Femur (tissue), 1 donor: ENCODE measurements at regions not wholly inside any gene's neighbourhood (a gene's known extent, or its start where the extent isn't known, plus 50 kb on each side); places are given as distances from the start of the nearest gene placed in this dataset.

Experiments
- DNase-seq: peaks from one replicate; pipeline ENCODE4 v3.0.0-alpha.2; 2017

GRCh38 chr4:53682908-53683307, 91.6 kb upstream of the LNX1 start:
- DNase-seq: no peak

GRCh38 chr4:53682196-53682595, 90.9 kb upstream of the LNX1 start:
- no peak for DNase-seq

GRCh38 chr4:53680598-53680997, 89.3 kb upstream of the LNX1 start:
- no peak for DNase-seq

GRCh38 chr4:53680168-53680567, 88.9 kb upstream of the LNX1 start:
- no peak for DNase-seq

- no peak for DNase-seq
Measured at GRCh38 chr4:53676402-53676871, 85.2 kb upstream of the LNX1 start.

- no peak for DNase-seq
Measured at GRCh38 chr4:53674903-53675302, 83.6 kb upstream of the LNX1 start.

GRCh38 chr4:53672873-53673272, 81.6 kb upstream of the LNX1 start:
- no peak for DNase-seq

- no peak for DNase-seq
Measured at GRCh38 chr4:53671757-53672156, 80.5 kb upstream of the LNX1 start.

GRCh38 chr4:53659737-53660136, 68.5 kb upstream of the LNX1 start:
- no peak for DNase-seq

- no peak for DNase-seq
Measured at GRCh38 chr4:53659112-53659511, 67.8 kb upstream of the LNX1 start.

GRCh38 chr4:53658029-53658428, 66.7 kb upstream of the LNX1 start:
- no peak for DNase-seq

- DNase-seq: peak; percentile 39
Measured at GRCh38 chr4:53656421-53656981, 65.2 kb upstream of the LNX1 start.

- DNase-seq: peak; percentile 54
Measured at GRCh38 chr4:53654300-53654758, 63.0 kb upstream of the LNX1 start.

- DNase-seq: peak; percentile 30
Measured at GRCh38 chr4:53653484-53654053, 62.3 kb upstream of the LNX1 start.

- DNase-seq: no peak
Measured at GRCh38 chr4:53651156-53651735, 60.0 kb upstream of the LNX1 start.

- no peak for DNase-seq
Measured at GRCh38 chr4:53649357-53649756, 58.1 kb upstream of the LNX1 start.

GRCh38 chr4:53647547-53647946, 56.3 kb upstream of the LNX1 start:
- no peak for DNase-seq

GRCh38 chr4:53646795-53647194, 55.5 kb upstream of the LNX1 start:
- DNase-seq: no peak

GRCh38 chr4:53645108-53645507, 53.8 kb upstream of the LNX1 start:
- DNase-seq: no peak

GRCh38 chr4:53644607-53645006, 53.3 kb upstream of the LNX1 start:
- no peak for DNase-seq
